Astrocyte of the cerebellum (primary cell): ENCODE measurements at regions not wholly inside any gene's neighbourhood (a gene's known extent, or its start where the extent isn't known, plus 50 kb on each side); places are given as distances from the start of the nearest gene placed in this dataset.

Experiments
- DNase-seq: peaks from one replicate; pipeline ENCODE4 v3.0.0-alpha.2; 2011; ENCODE audit warnings: low read depth
- H3K4me3 ChIP-seq: 2 replicates; pipeline ENCODE4 v1.5.1; 2011; ENCODE audit warnings: mild to moderate bottlenecking, low read depth, low read length, moderate library complexity
- in situ Hi-C: cut with HindIII; loops from 2 replicates; pipeline ENCODE4 v1.10.0; 2017; ENCODE audit warnings: low sequenced_read_pairs
- TF ChIP-seq, protein P1 (sequence below): IDR thresholded peaks from 2 replicates; pipeline ENCODE4 v1.5.1; 2012; ENCODE audit warnings: low read length, low read depth, moderate library complexity, mild to moderate bottlenecking; ENCODE audit errors: missing control alignments

DNA sequence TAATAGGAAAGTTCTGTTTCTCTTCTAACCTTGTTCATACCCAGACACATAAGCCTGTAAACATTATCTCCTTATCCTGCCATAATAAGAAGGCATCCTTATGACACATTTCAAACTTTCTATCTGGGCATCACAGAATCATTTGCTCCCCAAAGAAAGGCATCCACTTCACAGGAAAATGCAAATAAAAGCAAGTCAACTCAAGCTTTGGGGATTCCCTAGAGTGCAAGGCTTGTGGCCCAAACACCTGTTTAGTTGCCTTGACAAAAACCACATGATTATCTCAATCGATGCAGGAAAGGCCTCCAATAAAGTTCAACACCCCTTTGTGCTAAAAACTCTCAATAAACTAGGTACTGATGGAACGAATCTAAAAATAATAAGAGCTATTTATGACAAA lies 195.7 kb upstream of the GALNT5 start:
- H3K4me3 ChIP-seq, result no peak overlapping the region
- no peak for DNase-seq
- in situ Hi-C loops, result no loop called here
- TF ChIP-seq, protein P1, sequence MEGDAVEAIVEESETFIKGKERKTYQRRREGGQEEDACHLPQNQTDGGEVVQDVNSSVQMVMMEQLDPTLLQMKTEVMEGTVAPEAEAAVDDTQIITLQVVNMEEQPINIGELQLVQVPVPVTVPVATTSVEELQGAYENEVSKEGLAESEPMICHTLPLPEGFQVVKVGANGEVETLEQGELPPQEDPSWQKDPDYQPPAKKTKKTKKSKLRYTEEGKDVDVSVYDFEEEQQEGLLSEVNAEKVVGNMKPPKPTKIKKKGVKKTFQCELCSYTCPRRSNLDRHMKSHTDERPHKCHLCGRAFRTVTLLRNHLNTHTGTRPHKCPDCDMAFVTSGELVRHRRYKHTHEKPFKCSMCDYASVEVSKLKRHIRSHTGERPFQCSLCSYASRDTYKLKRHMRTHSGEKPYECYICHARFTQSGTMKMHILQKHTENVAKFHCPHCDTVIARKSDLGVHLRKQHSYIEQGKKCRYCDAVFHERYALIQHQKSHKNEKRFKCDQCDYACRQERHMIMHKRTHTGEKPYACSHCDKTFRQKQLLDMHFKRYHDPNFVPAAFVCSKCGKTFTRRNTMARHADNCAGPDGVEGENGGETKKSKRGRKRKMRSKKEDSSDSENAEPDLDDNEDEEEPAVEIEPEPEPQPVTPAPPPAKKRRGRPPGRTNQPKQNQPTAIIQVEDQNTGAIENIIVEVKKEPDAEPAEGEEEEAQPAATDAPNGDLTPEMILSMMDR, result no peak

DNA sequence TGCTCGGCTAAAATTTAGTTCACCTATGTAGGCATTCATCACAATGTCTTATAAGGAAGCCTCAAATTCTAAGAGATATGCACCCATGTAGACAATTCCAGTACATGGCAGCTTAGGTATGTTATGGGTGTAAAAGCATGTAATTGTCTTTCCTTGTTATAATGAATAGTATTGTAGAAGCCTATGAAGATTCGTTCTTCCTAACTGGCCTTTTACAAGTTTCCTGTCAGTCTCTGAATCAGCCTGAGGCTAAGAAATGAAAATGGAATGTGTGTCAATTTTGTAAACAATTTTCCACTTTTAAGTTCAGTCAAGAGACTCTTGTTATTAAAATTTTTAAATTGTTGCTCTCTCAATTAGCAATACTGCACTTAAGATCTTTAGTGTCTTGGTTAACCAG lies 189.9 kb upstream of the GALNT5 start:
- TF ChIP-seq, protein P1, result no peak
- H3K4me3 ChIP-seq, result no peak overlapping the region
- no peak for DNase-seq
- in situ Hi-C loops, result no loop called here

DNA sequence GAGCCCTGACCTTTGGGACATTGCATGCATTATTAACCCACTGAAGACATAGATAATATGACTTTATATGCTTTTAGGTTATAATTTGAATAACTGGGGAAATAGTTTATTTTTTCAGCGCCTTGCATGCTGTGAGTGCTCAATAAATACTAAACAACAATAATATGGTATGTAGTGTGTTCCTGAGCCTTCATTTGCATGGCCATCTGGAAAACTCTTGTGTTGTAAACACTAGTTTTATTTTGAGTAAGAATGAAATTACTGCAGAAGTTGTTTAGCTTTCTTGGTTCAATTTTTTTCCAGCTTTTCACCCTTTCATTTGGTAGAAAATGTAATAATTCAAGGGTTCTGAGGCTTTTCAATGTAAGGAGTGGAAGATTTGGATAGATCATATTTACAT lies 189.3 kb upstream of the GALNT5 start:
- in situ Hi-C loops, result no loop called here
- H3K4me3 ChIP-seq, result no peak overlapping the region
- no peak for DNase-seq
- TF ChIP-seq, protein P1, result no peak

DNA sequence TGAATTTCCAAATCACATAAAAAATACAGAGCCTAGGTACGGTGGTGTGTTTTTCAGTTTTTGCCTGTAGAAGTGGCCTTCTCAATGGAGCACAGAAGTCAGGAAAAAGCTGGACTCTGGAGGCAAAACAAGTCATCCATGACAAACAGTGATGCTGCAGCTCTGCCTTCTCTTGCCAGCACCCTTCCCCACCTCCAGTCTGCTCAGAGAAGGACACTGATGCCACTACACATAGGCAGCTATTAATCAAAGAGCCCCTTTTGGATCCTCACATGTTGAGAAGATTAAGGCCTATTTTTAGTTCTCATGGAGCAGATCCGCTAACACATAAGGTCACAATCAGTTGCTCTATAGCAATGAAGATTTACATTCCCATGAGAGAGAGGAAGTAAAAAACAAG lies 181.6 kb upstream of the GALNT5 start:
- H3K4me3 ChIP-seq, result no peak overlapping the region
- TF ChIP-seq, protein P1, result no peak
- no peak for DNase-seq
- in situ Hi-C loops, result no loop called here

DNA sequence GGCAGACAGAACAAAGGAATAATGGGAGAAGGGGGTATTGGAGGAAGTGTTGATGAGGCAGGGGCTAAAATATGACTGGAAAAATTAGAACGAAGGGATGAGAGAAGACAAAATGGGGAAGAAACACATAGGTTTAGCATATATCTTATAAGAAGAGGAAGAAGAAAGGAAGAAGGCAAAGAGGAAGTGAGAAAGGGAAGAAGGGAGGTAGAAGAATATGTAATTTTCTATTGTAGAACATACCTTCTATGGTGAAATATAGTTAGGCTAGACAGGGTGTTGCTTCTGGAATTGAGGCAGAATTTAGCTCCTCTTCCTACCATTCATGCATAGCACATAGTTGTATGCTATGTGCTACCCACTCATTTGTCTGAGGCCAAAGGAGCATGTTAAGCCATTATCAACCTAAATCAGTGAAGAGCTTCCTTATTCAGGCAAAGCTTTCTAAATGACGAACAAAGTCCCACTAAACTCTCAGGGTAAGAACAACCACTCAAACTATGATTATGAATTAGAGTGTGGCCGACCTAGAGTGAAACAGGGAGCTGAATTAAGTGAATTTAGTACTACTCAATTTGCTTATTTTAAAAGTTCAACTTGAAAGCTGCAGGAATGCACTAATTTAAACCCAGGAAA lies 180.9 kb upstream of the GALNT5 start:
- in situ Hi-C loops, result no loop called here
- TF ChIP-seq, protein P1, result no peak
- DNase-seq, result no peak
- no peak overlapping the region for H3K4me3 ChIP-seq

DNA sequence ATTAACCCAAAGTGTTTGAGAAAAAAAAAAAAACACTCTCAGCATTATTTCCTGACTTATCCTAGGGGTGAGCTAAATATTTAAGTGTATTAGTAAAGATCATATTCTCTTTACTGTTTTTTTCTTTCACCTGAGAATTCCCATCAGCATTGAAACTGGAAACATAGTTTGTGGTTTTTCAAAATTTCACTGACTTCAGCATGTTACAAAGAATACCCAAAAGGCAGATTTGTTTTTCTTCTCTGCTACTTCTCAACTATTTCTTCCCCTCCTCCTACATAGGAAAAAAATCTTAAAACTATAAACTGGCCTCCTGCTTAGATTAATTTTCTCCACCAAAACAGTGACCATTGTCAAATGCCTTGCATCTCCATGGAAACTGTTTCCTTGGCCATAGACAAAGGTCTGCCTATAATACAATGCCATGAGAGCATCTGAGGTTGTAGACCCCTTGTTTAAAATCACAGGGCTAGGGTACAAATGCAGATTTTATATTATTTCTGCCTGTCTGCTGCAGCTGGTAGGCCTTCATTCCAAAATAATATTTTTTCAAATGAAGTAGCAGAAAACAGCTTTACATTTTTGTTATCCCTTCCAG lies 179.7 kb upstream of the GALNT5 start:
- TF ChIP-seq, protein P1, result no peak
- no peak for DNase-seq
- H3K4me3 ChIP-seq, result no peak overlapping the region
- in situ Hi-C loops, result no loop called here
